Body of pancreas (tissue), 4 donors: ENCODE measurements at regions not wholly inside any gene's neighbourhood (a gene's known extent, or its start where the extent isn't known, plus 50 kb on each side); places are given as distances from the start of the nearest gene placed in this dataset.

Experiments used
- POLR2A ChIP-seq, 3 donors: fragments of 450-650 bp; IDR thresholded peaks; one replicate each; pipeline ENCODE4 v1.6.1; 2016; ENCODE audit warnings: antibody characterized with exemption in 3 of 3, mild to moderate bottlenecking in 2 of 3
- TF ChIP-seq, protein P1 (sequence below), 7 experiments: fragments of 450-650 bp in 4 of 7; fragments of 200-600 bp in 3 of 7; sonication (generic) in 3 of 7; IDR thresholded peaks; one replicate each; pipeline ENCODE4 v1.5.1; 2016 to 2019; ENCODE audit warnings: antibody characterized with exemption in 7 of 7

DNA sequence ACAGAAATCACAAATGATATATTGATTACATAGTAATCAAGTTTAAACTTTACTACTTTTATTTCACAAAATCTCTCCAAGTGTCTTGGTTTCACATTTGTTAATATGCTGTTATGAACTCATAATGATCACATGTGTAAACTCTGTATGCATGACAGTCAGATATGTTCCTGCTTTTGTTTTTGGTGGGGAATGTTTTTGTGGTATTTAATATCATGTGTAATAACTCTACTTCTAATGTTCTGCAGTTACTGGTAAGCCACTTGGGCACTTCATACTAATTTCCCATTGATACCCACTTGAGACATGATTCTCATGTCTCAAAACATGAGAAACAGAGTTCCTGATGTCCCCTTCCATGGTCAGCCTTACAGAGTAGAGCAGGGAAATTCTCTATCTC lies 109.1 kb upstream of the INHBA start:
- TF ChIP-seq, protein P1, sequence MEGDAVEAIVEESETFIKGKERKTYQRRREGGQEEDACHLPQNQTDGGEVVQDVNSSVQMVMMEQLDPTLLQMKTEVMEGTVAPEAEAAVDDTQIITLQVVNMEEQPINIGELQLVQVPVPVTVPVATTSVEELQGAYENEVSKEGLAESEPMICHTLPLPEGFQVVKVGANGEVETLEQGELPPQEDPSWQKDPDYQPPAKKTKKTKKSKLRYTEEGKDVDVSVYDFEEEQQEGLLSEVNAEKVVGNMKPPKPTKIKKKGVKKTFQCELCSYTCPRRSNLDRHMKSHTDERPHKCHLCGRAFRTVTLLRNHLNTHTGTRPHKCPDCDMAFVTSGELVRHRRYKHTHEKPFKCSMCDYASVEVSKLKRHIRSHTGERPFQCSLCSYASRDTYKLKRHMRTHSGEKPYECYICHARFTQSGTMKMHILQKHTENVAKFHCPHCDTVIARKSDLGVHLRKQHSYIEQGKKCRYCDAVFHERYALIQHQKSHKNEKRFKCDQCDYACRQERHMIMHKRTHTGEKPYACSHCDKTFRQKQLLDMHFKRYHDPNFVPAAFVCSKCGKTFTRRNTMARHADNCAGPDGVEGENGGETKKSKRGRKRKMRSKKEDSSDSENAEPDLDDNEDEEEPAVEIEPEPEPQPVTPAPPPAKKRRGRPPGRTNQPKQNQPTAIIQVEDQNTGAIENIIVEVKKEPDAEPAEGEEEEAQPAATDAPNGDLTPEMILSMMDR (IDR thresholded peaks at IDR 0.05), result no peak
- no peak for TF ChIP-seq POLR2A (IDR thresholded peaks at IDR 0.05)
